ENCODE measurements at regions not wholly inside any gene's neighbourhood (a gene's known extent, or its start where the extent isn't known, plus 50 kb on each side); places are given as distances from the start of the nearest gene placed in this dataset.
"Not testable (repeated sequence)": the region's sequence is repeated elsewhere in the genome, so short reads cannot be mapped to it uniquely, and the experiment has no call there.

DNA sequence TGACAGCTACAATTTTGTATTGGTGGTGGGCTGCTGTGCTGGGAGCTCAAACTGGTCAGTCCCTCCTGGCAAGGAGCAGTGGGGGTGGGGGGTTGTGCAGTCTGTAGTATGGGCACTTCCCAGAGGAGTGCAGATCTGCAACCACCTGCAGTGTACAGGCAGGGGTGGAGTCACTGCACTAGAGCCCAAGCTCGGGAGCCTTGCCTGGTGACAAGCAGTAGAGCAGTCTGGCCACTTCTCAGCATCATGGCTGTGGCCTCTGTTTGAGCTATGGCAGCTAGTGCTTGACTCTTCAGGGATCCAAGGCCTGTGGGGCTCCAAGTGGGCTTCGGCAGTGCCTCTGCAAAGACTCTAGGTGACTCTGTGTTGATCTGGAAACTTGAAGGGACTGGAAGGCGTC lies 585.1 kb upstream of the GRM3 start:
- CTCF ChIA-PET: no interaction called here
- no peak for DNase-seq (ENCODE audit: extremely low spot score)
- TF ChIP-seq, protein P1, sequence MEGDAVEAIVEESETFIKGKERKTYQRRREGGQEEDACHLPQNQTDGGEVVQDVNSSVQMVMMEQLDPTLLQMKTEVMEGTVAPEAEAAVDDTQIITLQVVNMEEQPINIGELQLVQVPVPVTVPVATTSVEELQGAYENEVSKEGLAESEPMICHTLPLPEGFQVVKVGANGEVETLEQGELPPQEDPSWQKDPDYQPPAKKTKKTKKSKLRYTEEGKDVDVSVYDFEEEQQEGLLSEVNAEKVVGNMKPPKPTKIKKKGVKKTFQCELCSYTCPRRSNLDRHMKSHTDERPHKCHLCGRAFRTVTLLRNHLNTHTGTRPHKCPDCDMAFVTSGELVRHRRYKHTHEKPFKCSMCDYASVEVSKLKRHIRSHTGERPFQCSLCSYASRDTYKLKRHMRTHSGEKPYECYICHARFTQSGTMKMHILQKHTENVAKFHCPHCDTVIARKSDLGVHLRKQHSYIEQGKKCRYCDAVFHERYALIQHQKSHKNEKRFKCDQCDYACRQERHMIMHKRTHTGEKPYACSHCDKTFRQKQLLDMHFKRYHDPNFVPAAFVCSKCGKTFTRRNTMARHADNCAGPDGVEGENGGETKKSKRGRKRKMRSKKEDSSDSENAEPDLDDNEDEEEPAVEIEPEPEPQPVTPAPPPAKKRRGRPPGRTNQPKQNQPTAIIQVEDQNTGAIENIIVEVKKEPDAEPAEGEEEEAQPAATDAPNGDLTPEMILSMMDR (IDR thresholded peaks at IDR 0.05; ENCODE audit: control extremely low read depth, extremely low read depth, low read depth, missing control alignments): no peak
- POLR2A ChIA-PET: no interaction called here

DNA sequence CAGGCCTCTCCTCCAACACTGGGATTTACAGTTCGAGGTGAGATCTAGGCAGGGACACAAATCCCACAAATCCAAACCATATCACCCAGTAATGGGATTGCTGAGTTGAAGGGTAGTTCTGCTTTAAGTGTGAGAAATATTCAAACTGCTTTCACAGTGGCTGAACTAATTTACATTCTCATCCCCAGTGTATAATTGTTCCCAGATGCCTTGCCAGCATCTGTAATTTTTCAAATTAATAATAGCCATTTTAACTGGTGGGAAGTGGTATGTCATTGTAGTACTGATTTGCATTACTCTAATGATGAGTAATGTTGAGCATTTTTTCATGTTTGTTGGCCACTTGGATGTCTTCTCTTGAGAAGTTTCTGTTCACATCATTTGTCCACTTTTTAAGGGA lies 592.8 kb upstream of the GRM3 start:
- ChIA-PET CTCF (no interaction called here), POLR2A (no interaction called here)
- TF ChIP-seq, protein P1 (IDR thresholded peaks at IDR 0.05; ENCODE audit: control extremely low read depth, extremely low read depth, low read depth, missing control alignments): no peak
- DNase-seq (ENCODE audit: extremely low spot score): no peak

DNA sequence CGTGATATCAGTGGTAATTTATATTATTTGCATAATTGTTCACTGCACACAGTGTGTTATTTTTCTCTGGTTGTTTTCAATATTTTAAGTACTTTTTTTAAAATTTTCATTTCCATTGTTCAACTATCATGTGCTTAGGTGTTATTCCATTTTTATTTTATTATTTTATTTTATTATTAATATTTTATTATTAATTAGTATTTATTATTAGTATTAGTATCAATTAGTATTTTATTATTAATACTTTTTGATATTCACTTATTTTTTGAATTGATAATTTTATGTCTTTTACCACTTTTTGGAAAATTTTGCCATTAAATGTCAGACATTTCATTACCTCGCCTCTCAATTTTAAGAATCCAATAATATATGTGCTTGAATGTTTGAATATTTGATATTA lies 593.8 kb upstream of the GRM3 start:
- DNase-seq (ENCODE audit: extremely low spot score): no peak
- POLR2A ChIA-PET: no interaction called here
- CTCF ChIA-PET: no interaction called here
- TF ChIP-seq, protein P1 (IDR thresholded peaks at IDR 0.05; ENCODE audit: control extremely low read depth, extremely low read depth, low read depth, missing control alignments): no peak

DNA sequence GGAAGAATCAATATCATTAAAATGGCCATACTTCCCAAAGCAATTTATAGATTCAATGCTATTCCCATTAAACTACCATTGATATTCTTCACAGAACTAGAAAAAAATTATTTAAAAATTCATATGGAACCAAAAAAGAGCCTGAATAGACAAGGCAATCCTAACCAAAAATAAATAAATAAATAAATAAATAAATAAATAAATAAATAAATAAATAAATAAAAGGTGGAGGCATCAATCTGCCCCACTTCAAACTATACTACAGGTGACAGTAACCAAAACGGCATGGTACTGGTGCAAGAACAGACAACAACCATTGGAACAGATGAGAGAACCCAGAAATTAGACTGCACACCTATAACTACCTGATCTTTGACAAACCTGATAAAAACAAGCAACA lies 598.5 kb upstream of the GRM3 start:
- POLR2A ChIA-PET; DNase-seq (ENCODE audit: extremely low spot score); CTCF ChIA-PET: not testable (repeated sequence)

DNA sequence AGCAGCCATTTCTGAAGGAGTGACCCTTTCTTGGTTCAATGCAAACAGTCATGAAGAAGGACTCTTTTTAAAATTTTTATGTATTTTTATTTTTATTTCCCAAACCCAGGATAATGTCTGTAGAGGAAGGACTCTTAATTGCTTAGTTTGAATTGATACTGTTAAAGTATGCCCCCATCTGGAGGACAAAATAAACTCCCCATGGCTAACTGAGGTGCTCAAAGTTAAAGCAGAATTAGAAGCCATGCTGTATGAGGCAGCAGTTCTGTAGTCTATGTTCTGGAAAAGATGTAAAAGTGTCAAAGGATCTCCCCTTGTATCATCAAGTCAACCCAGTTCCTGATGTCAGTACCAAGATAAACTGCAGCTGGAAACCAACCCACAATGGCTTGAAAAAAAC lies 617.9 kb upstream of the GRM3 start:
- no peak for DNase-seq (ENCODE audit: extremely low spot score)
- TF ChIP-seq, protein P1 (IDR thresholded peaks at IDR 0.05; ENCODE audit: control extremely low read depth, extremely low read depth, low read depth, missing control alignments): no peak
- ChIA-PET POLR2A (no interaction called here), CTCF (interaction anchor here (1.2 kb wide), 1 partner anchor 8 kb away, joined by 3 read pairs; no protein-coding TSS in a partner anchor)

DNA sequence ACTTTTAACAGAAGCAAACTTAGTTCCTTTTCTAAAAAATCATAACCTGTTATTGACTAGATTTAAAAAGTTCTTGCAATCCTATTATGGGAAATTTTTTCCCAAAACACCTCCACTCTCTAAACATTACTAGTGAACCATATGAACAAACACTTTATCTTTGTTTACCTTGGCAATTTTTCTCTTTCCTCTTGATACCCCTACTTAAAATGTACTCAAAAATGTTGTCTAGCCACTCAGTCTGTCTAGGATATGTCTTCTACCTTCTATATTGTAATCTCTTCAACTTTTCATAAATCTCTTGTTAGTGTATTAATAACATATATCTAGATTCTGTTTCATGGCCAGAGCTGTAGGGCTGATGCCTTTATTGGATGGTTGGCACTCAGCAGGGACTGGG lies 630.0 kb upstream of the GRM3 start:
- TF ChIP-seq, protein P1 (IDR thresholded peaks at IDR 0.05; ENCODE audit: control extremely low read depth, extremely low read depth, low read depth, missing control alignments): no peak
- CTCF ChIA-PET: no interaction called here
- POLR2A ChIA-PET: no interaction called here
- no peak for DNase-seq (ENCODE audit: extremely low spot score)

DNA sequence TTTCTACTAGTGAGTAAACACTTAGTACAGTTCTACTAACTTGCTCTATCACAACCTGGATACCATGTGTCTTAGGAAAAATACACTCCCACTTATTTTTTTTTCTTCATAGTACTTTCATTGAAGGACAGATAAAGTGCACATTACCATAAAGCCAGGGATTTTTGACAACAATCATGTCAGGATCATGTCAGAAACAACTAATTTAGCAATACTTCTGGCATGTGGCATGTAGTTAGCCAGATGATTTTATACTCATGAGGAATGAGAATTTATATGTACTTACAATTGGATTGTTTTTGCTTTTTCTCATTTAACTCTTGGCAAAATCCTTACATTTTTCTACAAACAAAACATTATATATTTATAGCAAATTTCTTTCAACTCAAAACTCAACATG lies 630.7 kb upstream of the GRM3 start:
- no peak for DNase-seq (ENCODE audit: extremely low spot score)
- POLR2A ChIA-PET: no interaction called here
- CTCF ChIA-PET: no interaction called here
- TF ChIP-seq, protein P1 (IDR thresholded peaks at IDR 0.05; ENCODE audit: control extremely low read depth, extremely low read depth, low read depth, missing control alignments): no peak

Measured in GM10248 (cell line).